ENCODE measurements at regions not wholly inside any gene's neighbourhood (a gene's known extent, or its start where the extent isn't known, plus 50 kb on each side); places are given as distances from the start of the nearest gene placed in this dataset.

- peak in 3 of 11 donors; percentile 37 to 48 (median 42) for DNase-seq (ENCODE audit: extremely low read depth in 1 of 11, low read depth in 9 of 11, low spot score in 4 of 11)
Measured at GRCh38 chr2:161017780-161018470, 142.3 kb upstream of the TANK start.

GRCh38 chr2:161019311-161019710 lies 140.9 kb upstream of the TANK start:
- no peak for DNase-seq (ENCODE audit: extremely low read depth in 1 of 11, low read depth in 9 of 11, low spot score in 4 of 11)

- DNase-seq (ENCODE audit: extremely low read depth in 1 of 11, low read depth in 9 of 11, low spot score in 4 of 11) = no peak
Measured at GRCh38 chr2:161020437-161020836, 139.8 kb upstream of the TANK start.

GRCh38 chr2:161028581-161028980 lies 131.6 kb upstream of the TANK start:
- no peak for DNase-seq (ENCODE audit: extremely low read depth in 1 of 11, low read depth in 9 of 11, low spot score in 4 of 11)

GRCh38 chr2:161029321-161029720 lies 130.9 kb upstream of the TANK start:
- DNase-seq (ENCODE audit: extremely low read depth in 1 of 11, low read depth in 9 of 11, low spot score in 4 of 11) = no peak

- no peak for DNase-seq (ENCODE audit: extremely low read depth in 1 of 11, low read depth in 9 of 11, low spot score in 4 of 11)
Measured at GRCh38 chr2:161030260-161031063, 129.8 kb upstream of the TANK start.

- no peak for DNase-seq (ENCODE audit: extremely low read depth in 1 of 11, low read depth in 9 of 11, low spot score in 4 of 11)
Measured at GRCh38 chr2:161031511-161031910, 128.7 kb upstream of the TANK start.

GRCh38 chr2:161032635-161033034 lies 127.6 kb upstream of the TANK start:
- DNase-seq (ENCODE audit: extremely low read depth in 1 of 11, low read depth in 9 of 11, low spot score in 4 of 11) = no peak

- DNase-seq (ENCODE audit: extremely low read depth in 1 of 11, low read depth in 9 of 11, low spot score in 4 of 11) = peak in 1 of 11 donors; percentile 7
Measured at GRCh38 chr2:161033059-161033660, 127.1 kb upstream of the TANK start.

- DNase-seq (ENCODE audit: extremely low read depth in 1 of 11, low read depth in 9 of 11, low spot score in 4 of 11) = no peak
Measured at GRCh38 chr2:161036926-161037325, 123.3 kb upstream of the TANK start.

- DNase-seq (ENCODE audit: extremely low read depth in 1 of 11, low read depth in 9 of 11, low spot score in 4 of 11) = no peak
Measured at GRCh38 chr2:161039071-161039470, 121.2 kb upstream of the TANK start.

- DNase-seq (ENCODE audit: extremely low read depth in 1 of 11, low read depth in 9 of 11, low spot score in 4 of 11) = no peak
Measured at GRCh38 chr2:161041356-161041755, 118.9 kb upstream of the TANK start.

- no peak for DNase-seq (ENCODE audit: extremely low read depth in 1 of 11, low read depth in 9 of 11, low spot score in 4 of 11)
Measured at GRCh38 chr2:161042990-161043625, 117.1 kb upstream of the TANK start.

GRCh38 chr2:161044095-161044865 lies 115.9 kb upstream of the TANK start:
- no peak for DNase-seq (ENCODE audit: extremely low read depth in 1 of 11, low read depth in 9 of 11, low spot score in 4 of 11)

- no peak for DNase-seq (ENCODE audit: extremely low read depth in 1 of 11, low read depth in 9 of 11, low spot score in 4 of 11)
Measured at GRCh38 chr2:161044921-161045320, 115.3 kb upstream of the TANK start.

- DNase-seq (ENCODE audit: extremely low read depth in 1 of 11, low read depth in 9 of 11, low spot score in 4 of 11) = no peak
Measured at GRCh38 chr2:161045726-161046125, 114.5 kb upstream of the TANK start.

GRCh38 chr2:161046876-161047275 lies 113.4 kb upstream of the TANK start:
- no peak for DNase-seq (ENCODE audit: extremely low read depth in 1 of 11, low read depth in 9 of 11, low spot score in 4 of 11)

GRCh38 chr2:161048317-161048716 lies 111.9 kb upstream of the TANK start:
- DNase-seq (ENCODE audit: extremely low read depth in 1 of 11, low read depth in 9 of 11, low spot score in 4 of 11) = no peak

GRCh38 chr2:161049559-161049958 lies 110.7 kb upstream of the TANK start:
- DNase-seq (ENCODE audit: extremely low read depth in 1 of 11, low read depth in 9 of 11, low spot score in 4 of 11) = no peak
